ENCODE measurements at regions not wholly inside any gene's neighbourhood (a gene's known extent, or its start where the extent isn't known, plus 50 kb on each side); places are given as distances from the start of the nearest gene placed in this dataset.
"Not testable (repeated sequence)": the region's sequence is repeated elsewhere in the genome, so short reads cannot be mapped to it uniquely, and the experiment has no call there.

DNA sequence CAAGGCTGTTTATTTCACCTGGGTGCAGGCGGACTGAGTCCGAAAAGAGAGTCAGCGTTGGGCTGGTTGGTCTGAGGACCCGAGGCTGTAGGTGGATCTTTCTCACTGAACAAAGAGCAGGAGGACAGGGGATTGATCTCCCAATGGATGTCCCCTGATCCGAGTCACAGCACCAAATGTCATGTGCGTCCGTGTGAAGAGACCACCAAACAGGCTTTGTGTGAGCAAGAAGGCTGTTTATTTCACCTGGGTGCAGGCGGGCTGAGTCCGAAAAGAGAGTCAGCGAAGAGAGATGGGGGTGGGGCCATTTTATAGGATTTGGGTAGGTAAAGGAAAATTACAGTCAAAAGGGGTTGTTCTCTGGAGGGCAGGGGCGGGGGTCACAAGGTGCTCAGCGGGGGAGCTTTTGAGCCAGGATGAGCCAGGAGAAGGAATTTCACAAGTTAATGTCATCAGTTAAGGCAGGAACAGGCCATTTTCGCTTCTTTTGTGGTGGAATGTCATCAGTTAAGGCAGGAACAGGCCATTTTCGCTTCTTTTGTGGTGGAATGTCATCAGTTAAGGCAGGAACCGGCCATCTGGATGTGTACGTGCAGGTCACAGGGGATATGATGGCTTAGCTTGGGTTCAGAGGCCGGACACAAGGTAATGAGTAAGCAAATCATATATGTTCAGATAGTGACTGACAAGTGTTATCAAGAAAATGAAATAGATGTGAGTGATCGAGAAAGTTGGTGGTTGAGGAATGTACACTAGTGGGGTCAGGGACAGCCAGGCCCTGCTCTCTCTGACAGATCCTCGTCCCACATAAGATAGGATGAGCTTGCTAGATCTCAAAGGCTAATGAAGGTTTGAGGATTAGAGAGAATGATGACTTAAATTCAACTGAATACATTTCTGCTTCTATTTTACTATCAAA lies 760.0 kb downstream of the KCNT2 start:
- DNase-seq (ENCODE audit: low spot score) = not testable (repeated sequence)

DNA sequence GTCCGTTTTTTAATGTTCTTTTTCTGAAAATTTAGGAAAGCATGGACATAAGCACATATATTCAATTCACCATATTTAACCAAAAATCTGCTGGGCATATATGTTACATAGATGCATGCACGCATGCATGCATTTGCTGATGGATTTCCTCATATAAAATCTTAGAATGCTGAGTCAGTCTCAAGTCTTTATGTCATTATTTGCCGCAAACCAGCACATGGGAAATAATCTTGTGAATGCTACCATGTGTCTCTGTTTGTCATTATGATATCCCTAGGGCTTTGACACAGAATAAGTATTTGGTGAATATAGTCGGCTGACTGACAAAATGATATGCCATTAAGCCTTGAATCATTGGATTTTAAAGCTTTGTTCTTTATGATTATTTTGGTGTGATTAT lies 776.5 kb downstream of the KCNT2 start:
- no peak for DNase-seq (ENCODE audit: low spot score)

DNA sequence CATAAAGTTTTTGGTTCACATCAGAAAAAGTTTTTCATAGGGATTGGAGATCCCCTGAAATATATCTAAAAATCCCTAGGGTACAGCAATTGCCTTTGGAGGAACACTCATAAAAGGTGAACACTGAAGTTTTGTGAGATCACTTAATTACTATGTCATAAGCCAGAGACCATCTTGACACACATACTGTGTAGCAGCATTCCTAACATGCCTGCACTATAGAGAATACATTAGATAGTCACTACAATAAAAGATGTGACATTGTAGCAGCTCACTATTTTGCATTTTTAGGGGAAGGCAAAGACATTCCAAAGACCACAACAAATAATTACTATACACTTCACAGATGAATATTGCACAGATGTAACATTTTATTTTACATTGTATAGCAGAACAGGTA lies 779.9 kb downstream of the KCNT2 start:
- no peak for DNase-seq (ENCODE audit: low spot score)

DNA sequence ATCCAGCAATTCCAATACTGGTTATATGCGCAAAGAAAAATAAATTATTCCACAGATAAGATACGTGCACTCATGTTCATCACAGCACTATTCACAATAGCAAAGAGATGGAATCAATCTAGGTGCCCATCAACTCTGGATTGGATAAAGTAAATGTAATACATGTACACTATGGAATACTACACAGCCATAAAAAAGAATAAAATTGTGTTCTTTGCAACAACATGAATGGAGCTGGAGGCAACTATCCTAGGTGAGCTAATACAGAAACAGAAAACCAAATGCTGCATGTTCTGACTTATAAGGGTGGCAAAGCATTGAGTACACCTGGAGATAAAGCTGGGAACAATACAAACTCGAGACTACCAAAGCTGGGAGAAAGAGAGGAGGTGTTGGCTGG lies 787.3 kb downstream of the KCNT2 start:
- no peak for DNase-seq (ENCODE audit: low spot score)

DNA sequence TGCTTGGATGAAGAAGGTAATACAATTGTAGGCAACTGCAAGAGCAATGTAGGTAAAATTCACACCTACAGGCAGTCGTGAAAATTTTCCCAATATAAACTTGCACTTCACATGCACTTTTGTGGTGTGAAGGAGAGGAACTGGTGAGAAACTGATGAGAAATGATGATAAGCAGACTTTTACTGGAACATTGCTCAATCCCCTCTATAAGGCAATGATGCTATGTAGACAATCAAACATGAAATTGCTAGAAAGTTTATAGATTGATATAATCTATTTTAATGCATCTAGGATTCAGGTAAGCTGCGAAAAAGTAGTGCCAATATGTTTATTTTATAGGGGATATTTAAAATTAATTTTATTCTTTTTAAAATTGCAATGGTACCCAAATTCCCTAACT lies 802.2 kb downstream of the KCNT2 start:
- no peak for DNase-seq (ENCODE audit: low spot score)

DNA sequence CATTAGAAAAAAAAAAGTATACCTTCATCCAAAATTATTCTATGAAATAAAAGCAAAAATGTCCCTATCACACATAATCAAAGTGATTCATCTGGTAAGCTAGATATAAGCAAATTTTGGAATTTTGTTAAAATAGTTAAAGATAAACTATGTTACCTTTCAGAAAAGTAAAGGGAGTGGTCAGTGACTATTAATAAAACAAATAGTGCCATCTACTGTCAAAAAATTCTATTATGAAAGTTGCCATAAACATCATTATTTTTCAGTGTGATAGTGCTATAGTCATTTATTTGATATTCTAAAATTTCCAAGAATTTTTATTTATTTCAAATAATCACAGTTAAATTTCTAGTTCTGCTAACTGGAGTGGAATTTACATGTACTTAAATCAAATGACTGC lies 803.7 kb downstream of the KCNT2 start:
- DNase-seq (ENCODE audit: low spot score) = peak; percentile 34

DNA sequence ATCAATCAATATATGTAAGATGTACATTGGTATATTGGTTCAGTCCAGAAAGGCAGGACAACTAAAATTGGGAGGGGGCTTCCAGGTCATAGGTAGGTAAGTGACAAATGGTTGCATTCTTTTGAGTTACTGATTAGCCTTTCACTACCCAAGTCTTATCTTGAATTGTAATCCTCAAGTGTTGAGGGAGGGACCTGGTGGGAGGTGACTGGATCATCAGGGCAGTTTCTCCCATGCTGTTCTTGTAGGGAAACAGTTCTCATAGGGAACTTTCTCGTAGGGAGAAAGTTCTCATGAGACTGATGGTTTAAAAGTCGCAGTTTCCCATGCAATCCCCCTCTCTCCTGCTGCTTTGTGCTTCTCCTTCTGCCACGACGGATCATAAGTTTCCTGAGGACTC lies 809.2 kb downstream of the KCNT2 start:
- no peak for DNase-seq (ENCODE audit: low spot score)

DNA sequence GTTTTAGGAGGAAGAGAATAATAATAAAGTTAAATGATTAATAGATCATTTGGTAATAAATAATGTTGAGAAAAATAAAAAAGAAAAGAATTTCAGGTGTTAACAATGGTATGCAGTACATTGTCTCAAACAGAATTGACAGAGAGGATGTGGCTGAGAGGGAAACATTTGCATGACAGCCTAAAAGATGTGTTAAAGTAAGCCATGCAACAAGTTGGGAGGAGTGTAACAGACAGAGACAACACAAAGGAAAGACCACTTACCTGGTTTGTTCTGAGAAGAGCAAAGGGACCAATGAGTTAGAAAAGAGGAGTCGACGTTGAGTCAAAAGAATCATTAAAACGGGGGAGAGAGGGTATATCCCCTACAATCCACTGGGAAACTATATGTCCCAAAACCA lies 814.0 kb downstream of the KCNT2 start:
- DNase-seq (ENCODE audit: low spot score) = no peak

DNA sequence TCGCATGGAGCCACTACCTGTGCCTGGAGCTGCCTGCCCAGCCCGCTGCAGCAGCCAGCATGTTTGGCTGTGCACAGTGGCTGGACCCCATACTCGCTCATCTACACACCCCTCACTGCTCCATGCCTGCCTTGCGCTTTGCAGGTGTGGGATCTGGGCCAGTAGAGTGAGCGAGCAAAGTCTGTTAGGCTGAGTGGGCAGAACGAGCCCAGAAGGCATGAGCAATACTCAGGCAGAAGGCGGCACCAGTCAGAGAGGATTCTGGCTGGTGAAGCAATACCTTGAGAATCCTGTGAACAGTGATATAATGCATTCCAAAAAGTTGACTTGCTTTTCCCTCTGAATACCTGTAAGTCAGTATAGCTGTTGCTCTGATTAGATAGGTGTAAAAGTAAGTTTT lies 816.4 kb downstream of the KCNT2 start:
- no peak for DNase-seq (ENCODE audit: low spot score)

DNA sequence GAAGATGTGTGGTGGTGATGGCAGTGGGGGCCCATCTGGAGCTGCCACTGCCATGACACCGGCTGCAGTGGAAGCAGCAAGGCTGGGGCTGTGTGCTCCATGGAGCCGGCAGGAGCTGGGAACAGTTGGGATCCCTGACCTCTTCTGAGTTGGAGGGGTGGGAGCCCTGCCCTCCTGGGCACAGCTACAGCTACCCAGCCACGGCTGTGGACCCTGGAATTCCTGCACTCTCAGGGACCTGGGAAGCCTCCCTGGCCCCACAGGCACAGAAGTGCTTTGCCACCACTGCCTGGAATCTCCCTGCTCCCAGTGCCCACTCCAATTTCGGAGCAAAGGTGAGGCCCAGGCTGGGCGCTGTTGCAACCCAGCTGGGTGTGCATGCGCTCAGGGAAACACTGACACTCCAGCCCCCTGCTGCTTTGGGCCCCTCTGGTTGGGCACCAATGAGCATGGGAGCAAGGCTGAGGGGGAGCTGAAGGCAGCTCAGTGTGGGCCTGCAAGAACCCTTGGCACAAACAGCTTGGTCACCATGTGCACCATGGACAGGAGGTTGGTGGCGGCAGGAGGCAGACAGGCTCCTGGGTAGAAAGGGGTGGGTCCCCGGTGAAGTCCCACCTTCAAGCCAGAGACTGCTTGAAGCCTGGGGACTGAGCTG lies 817.6 kb downstream of the KCNT2 start:
- DNase-seq (ENCODE audit: low spot score) = no peak

DNA sequence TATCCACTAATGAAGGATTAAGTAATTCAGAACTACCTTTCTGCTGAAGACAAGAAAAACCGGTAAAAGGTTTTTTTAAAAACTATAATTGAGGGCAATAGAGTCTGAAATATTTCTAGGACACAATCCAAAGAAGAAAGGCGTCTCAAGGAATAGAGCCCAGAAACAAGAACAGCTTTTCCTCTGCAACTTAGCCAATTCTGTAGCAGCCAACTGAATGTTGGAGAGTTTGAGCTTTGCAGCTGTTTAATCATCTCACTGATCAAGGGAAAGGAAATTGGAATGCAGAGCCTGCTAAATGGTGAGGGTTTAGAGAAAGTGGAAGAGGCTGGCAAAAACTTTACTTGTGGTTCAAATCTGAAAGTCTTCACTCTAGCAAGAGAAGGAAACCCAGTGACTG lies 818.9 kb downstream of the KCNT2 start:
- no peak for DNase-seq (ENCODE audit: low spot score)

DNA sequence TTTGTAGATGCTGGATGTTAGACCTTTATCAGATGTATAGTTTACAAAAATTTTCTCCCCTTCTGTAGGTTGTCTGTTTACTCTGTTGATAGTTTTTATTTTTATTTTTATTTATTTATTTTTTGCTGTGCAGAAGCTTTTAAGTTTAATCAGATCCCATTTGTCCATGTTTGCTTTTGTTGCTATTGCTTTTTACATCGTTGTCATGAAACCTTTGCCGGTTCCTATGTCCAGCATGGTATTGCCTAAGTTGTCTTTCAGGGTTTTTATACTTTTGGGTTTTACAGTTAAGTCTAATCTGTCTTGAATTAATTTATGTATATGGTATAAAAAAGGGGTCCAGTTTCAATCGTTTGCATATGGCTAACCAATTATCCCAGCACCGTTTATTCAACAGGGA lies 819.5 kb downstream of the KCNT2 start:
- no peak for DNase-seq (ENCODE audit: low spot score)

DNA sequence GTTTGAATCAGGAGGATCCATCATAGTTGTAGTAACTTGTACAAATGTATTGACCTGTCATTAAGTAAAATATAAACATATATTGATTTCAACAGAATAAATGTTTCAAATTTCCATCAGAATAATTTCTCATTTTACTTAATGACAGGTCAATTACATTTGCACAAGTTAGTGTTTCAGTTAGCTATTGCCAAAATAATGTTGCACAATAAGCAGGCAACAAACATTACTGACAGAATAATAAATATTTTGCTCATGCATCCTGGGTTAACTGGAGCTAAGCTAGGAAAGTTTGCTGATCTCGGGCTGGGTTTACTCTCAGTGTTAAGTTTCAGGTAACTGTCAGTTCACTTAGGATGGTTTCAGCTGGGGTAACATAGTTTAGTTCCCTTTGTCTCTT lies 822.4 kb downstream of the KCNT2 start:
- DNase-seq (ENCODE audit: low spot score) = no peak

DNA sequence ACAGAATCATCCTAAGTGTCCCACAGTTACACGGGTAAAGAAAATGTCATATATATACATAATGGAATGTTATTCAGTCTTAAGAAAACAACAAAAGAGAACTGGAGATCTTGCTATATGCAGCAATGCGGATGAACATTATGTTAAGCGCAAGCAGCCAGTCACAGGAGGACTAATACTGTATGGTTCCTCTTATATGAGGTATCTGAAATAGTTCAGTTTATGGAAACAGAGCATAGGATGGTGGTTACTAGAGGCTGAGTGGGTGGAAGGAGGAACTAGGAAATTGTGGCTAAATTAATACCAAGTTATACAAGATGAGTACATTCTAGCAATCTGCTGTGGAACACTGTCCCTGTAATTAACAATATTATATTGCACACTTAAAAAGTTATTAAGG lies 834.3 kb downstream of the KCNT2 start:
- no peak for DNase-seq (ENCODE audit: low spot score)

DNA sequence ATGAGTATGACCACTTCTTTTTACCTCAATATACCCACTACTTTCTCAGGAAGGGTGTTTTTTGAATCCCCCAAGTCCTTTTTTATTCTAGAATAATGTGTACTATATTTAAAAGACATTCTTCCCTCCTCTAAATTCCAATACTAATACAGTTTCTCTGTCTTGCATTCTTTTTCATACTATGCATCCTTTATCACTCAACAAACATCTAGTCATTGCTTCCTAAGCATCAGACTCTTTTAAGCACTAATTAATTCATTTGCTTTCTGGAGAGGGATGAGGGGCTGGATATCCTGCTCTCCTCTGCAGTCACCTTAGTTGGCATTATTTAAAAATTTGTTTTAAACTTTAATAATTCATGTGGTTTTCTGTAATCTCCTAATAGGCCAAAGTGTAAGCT lies 838.8 kb downstream of the KCNT2 start:
- no peak for DNase-seq (ENCODE audit: low spot score)

DNA sequence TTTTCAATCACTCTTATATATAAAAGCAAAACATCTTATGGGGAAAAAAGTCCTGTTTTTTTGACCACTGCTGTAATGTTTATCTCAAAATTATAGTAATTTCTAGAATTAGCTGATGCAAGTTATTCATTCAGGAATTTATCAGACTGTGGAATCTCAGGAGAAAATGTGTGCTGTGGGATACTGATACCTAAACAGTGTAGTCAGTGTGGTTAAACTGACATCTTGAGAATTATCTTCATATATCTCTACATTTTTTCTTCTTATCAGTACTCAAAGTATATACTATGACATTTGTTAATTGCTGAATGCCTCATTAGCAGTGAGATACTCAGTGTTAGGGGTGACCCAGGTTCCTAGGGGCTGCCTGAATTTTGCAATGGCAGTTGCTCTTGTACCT lies 839.3 kb downstream of the KCNT2 start:
- no peak for DNase-seq (ENCODE audit: low spot score)

DNA sequence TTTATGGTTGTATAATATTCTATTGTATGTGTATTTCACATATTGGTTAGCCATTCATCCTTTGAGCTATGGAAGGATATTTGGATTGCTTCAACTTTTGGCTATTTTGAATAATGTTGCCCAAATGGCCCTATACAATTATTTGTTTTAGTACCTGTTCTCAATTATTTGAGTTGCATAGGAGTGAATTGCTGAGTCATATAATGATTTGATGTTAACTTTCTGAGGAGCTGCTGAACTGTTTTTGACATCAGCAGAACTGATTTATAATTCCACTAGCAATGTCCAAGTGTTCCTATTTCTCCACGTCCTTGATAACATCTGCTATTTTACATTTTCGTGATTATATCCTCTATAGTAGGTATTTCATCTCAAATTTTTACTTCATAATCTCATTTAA lies 839.9 kb downstream of the KCNT2 start:
- no peak for DNase-seq (ENCODE audit: low spot score)

DNA sequence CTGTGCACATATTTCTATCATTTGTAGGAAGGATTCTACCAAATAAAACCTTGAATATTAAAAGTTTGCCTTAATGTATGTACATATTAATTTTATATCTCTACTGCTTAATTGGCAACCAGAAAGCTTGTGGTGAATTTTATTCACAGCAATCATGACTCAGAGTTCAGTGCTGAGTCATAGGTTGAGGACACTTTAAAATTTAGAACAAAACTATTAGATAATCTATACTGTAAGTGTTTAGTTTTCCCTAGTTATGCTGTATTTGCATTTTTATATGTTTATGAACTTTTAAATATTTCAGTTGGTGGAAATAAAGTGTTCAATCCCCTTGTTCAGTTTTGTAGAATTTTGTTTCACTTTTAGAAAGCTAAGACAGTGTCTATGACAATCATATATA lies 841.5 kb downstream of the KCNT2 start:
- peak; percentile 13 for DNase-seq (ENCODE audit: low spot score)

DNA sequence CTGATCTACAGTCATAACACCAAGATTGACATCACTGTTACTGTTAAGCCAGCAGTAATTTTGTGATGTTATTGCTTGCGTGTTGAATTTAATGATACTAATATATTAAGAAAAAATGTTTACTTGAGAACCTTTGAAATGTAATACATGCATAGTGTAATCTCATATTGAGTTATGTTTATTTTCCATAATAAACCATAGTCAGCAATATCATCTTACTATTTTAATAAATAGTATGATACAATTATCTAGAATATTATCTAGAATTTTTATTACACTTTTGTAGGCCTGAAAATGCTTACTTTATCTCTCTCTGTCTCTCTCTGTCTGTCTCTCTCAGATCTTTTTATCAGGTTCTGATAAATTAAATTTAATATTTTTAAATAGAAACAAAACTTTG lies 843.1 kb downstream of the KCNT2 start:
- DNase-seq (ENCODE audit: low spot score) = no peak

DNA sequence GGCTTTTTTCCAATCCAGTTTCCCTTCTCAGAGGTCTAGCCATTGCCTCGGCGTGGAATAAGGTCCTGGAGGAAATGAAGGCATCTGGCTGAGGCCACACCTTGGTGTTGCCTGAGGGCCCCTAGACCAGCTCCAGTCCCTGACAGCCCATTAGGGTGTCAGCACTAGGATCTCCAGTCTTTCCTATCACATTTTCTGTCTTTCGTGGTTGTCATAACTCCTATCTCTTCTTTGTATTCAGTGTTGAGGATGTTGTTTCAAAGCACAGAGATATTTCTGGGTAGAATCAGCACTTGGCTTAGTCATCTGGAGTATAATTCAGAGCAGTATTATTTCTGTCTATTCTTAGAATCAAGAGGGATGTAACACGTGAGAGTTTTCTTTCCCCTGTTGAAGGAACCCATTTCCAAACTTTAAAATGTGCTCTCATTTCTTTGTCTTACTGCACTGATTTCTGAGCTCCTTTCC lies 844.3 kb downstream of the KCNT2 start:
- DNase-seq (ENCODE audit: low spot score) = no peak

DNA sequence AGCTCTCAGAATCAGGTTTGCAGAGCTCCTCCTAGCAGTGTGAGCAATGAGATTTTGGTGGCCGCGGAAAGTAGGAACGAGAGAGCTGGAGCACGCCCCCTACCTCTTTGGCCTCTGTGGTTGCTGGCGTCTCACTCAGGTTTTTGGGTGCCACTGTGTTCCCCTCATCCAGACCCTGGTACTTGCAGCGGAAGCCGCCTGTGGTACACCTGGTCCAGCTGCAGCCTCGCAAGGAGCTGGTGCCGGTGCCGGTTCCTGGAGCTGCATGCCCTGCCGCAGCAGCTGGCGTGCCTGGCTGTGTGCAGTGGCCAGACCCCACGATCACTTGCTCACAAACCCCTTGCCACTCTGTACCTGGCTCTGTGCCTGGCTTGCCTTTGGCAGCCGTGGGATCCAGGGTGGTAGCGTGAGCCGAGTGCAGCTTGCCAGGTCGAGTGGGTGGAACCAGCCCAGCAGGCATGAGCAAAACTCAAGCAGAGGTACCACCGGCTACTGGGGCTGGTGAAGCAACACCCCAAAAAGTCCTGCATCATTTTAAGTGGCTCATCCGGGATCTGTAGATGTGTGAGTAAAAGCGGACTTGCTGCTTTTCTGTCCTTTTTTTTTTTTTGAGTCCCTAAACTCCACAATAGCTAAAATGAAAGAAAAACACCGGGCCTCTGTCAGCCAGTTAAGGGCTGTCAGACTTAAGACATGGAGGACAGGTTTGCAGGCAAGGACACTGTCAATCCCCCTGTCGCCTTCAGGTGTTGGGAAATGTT lies 844.9 kb downstream of the KCNT2 start:
- no peak for DNase-seq (ENCODE audit: low spot score)

DNA sequence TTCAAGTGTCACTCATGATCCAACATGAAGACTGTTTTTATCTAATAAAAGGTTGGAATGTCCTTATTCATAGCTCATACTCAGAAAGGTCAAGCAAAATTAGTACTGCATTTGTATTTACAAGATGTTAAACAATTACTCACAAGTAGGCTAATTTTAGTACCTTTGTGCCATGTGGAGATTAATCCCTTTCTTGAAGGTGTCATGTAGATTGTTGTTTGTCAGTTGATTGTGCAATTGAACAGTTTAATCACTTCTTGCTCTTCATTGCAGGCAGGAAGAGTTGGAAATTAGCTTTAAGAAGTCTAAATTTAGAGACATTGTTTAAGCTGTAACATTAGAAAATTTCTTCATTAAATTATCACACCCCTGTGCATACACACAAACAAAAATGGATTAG lies 847.1 kb downstream of the KCNT2 start:
- peak; percentile 5 for DNase-seq (ENCODE audit: low spot score)

DNA sequence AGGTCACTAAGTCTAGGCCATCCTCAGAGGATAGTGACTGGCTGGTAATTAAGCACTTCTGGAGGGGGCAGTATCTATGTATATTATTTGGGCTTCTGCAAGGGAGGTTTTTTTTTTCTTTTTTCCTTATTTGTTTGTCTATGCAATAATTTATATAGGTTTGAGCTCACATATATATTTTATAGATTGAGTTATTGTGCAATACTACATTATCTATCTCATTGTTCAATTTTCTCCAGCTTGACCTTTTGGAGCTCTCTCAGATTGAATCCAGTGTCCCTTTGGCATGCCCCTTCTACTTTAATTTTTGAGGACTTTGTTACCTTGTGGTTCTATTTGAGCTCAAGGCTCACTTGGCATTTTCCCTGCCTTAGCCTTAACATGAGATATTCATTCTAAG lies 852.1 kb downstream of the KCNT2 start:
- DNase-seq (ENCODE audit: low spot score) = no peak

All from RKO (cell line).